Lower leg skin (tissue), 3 donors: ENCODE measurements at regions not wholly inside any gene's neighbourhood (a gene's known extent, or its start where the extent isn't known, plus 50 kb on each side); places are given as distances from the start of the nearest gene placed in this dataset.

ENCODE experiments used
- CTCF ChIP-seq, 3 donors: fragments of 450-650 bp; IDR thresholded peaks; one replicate each; pipeline ENCODE4 v1.5.1; 2016; ENCODE audit warnings: antibody characterized with exemption in 3 of 3, mild to moderate bottlenecking in 3 of 3, moderate library complexity in 2 of 3
- POLR2A ChIP-seq, 2 donors: fragments of 450-650 bp; IDR thresholded peaks; one replicate each; pipeline ENCODE4 v1.6.1; 2016 to 2017; ENCODE audit warnings: antibody characterized with exemption in 2 of 2, mild to moderate bottlenecking in 1 of 2, moderate library complexity in 1 of 2

- TF ChIP-seq CTCF (IDR thresholded peaks at IDR 0.05) = no peak
- TF ChIP-seq POLR2A (IDR thresholded peaks at IDR 0.05) = no peak
Observed at GRCh38 chr17:83189044-83190003, 109.9 kb downstream of the METRNL start.
